BLaER1 (cell line): ENCODE measurements at regions not wholly inside any gene's neighbourhood (a gene's known extent, or its start where the extent isn't known, plus 50 kb on each side); places are given as distances from the start of the nearest gene placed in this dataset.
A peak's percentile ranks its signal among the peaks of the same experiment; 100 is the strongest.

Experiments used
- H3K27ac ChIP-seq: shearing (Covaris generic); formaldehyde crosslinking; 2 replicates; pipeline ENCODE4 v1.8.1; 2022
- H3K27me3 ChIP-seq: shearing (Covaris generic); formaldehyde crosslinking; 2 replicates; pipeline ENCODE4 v1.8.1; 2022
- H3K36me3 ChIP-seq: shearing (Covaris generic); formaldehyde crosslinking; 2 replicates; pipeline ENCODE4 v1.8.1; 2022
- H3K4me1 ChIP-seq: shearing (Covaris generic); formaldehyde crosslinking; 2 replicates; pipeline ENCODE4 v1.8.1; 2022
- H3K4me2 ChIP-seq: shearing (Covaris generic); formaldehyde crosslinking; 2 replicates; pipeline ENCODE4 v1.8.1; 2022
- H3K4me3 ChIP-seq: shearing (Covaris generic); formaldehyde crosslinking; 2 replicates; pipeline ENCODE4 v1.8.1; 2022
- H3K9ac ChIP-seq: shearing (Covaris generic); formaldehyde crosslinking; 2 replicates; pipeline ENCODE4 v1.8.1; 2022
- H3K9me3 ChIP-seq: shearing (Covaris generic); formaldehyde crosslinking; 2 replicates; pipeline ENCODE4 v1.8.1; 2022
- H4K20me1 ChIP-seq: shearing (Covaris generic); formaldehyde crosslinking; 2 replicates; pipeline ENCODE4 v1.8.1; 2022
- Cebpa-rat ChIP-seq: shearing (Covaris generic); IDR thresholded peaks from 2 replicates; pipeline ENCODE4 v1.8.1; 2022

- H3K27ac ChIP-seq: no peak overlapping the region
- H3K4me1 ChIP-seq: no peaks in the 10 kb centered on the region
- H3K36me3 ChIP-seq: no peaks in the 10 kb centered on the region
- H4K20me1 ChIP-seq: no peaks in the 10 kb centered on the region
- no peak overlapping the region for H3K9ac ChIP-seq
- no peak overlapping the region for H3K4me2 ChIP-seq
- no peak for TF ChIP-seq Cebpa-rat
- H3K4me3 ChIP-seq: no peak overlapping the region
- H3K9me3 ChIP-seq: no peaks in the 10 kb centered on the region
- no peaks in the 10 kb centered on the region for H3K27me3 ChIP-seq
Measured at GRCh38 chr7:26000841-26001240, 151.2 kb upstream of the NFE2L3 start.

GRCh38 chr7:26001662-26002244, 150.2 kb upstream of the NFE2L3 start:
- H3K4me2 ChIP-seq: no peak overlapping the region
- H3K9ac ChIP-seq: no peak overlapping the region

GRCh38 chr7:26005683-26006410, 146.2 kb upstream of the NFE2L3 start:
- no peak overlapping the region for H3K9ac ChIP-seq
- H3K4me2 ChIP-seq: no peak overlapping the region
- H3K36me3 ChIP-seq: no peaks in the 10 kb centered on the region
- TF ChIP-seq Cebpa-rat: no peak
- peaks cover 8% of the 10 kb centered on the region for H3K4me1 ChIP-seq
- no peaks in the 10 kb centered on the region for H3K27me3 ChIP-seq
- H3K9me3 ChIP-seq: no peaks in the 10 kb centered on the region
- H3K4me3 ChIP-seq: no peak overlapping the region
- no peak overlapping the region for H3K27ac ChIP-seq
- H4K20me1 ChIP-seq: no peaks in the 10 kb centered on the region

More at GRCh38 chr7:26001662-26002244, 150.2 kb upstream of the NFE2L3 start:
- no peaks in the 10 kb centered on the region for H3K4me1 ChIP-seq
- H3K27me3 ChIP-seq: no peaks in the 10 kb centered on the region
- H3K9me3 ChIP-seq: no peaks in the 10 kb centered on the region
- no peaks in the 10 kb centered on the region for H4K20me1 ChIP-seq
- TF ChIP-seq Cebpa-rat: no peak
- no peak overlapping the region for H3K4me3 ChIP-seq
- no peak overlapping the region for H3K27ac ChIP-seq
- H3K36me3 ChIP-seq: no peaks in the 10 kb centered on the region

GRCh38 chr7:26006426-26006825, 145.6 kb upstream of the NFE2L3 start:
- no peak for TF ChIP-seq Cebpa-rat
- Histone ChIP-seq H3K9ac (no peak overlapping the region), H3K9me3 (no peaks in the 10 kb centered on the region), H3K36me3 (no peaks in the 10 kb centered on the region), H3K27ac (no peak overlapping the region), H3K27me3 (no peaks in the 10 kb centered on the region), H4K20me1 (no peaks in the 10 kb centered on the region), H3K4me2 (no peak overlapping the region), H3K4me1 (peaks cover 14% of the 10 kb centered on the region), H3K4me3 (no peak overlapping the region)

- no peaks in the 10 kb centered on the region for H4K20me1 ChIP-seq
- no peak overlapping the region for H3K4me3 ChIP-seq
- no peak overlapping the region for H3K27ac ChIP-seq
- H3K27me3 ChIP-seq: no peaks in the 10 kb centered on the region
- H3K9ac ChIP-seq: no peak overlapping the region
- H3K4me1 ChIP-seq: peaks cover 25% of the 10 kb centered on the region
- no peaks in the 10 kb centered on the region for H3K9me3 ChIP-seq
- no peak overlapping the region for H3K4me2 ChIP-seq
- no peaks in the 10 kb centered on the region for H3K36me3 ChIP-seq
- no peak for TF ChIP-seq Cebpa-rat
Measured at GRCh38 chr7:26007510-26007909, 144.5 kb upstream of the NFE2L3 start.

- no peaks in the 10 kb centered on the region for H4K20me1 ChIP-seq
- TF ChIP-seq Cebpa-rat: no peak
- H3K4me3 ChIP-seq: no peak overlapping the region
- H3K36me3 ChIP-seq: no peaks in the 10 kb centered on the region
- H3K4me1 ChIP-seq: peaks cover 34% of the 10 kb centered on the region
- no peak overlapping the region for H3K4me2 ChIP-seq
- no peaks in the 10 kb centered on the region for H3K9me3 ChIP-seq
- no peaks in the 10 kb centered on the region for H3K27me3 ChIP-seq
- no peak overlapping the region for H3K27ac ChIP-seq
- no peak overlapping the region for H3K9ac ChIP-seq
Measured at GRCh38 chr7:26008428-26008827, 143.6 kb upstream of the NFE2L3 start.

- H3K27ac ChIP-seq: no peak overlapping the region
- no peaks in the 10 kb centered on the region for H3K36me3 ChIP-seq
- TF ChIP-seq Cebpa-rat: no peak
- no peaks in the 10 kb centered on the region for H3K27me3 ChIP-seq
- peak overlapping the region; percentile 89 for H3K4me2 ChIP-seq
- H3K9ac ChIP-seq: no peak overlapping the region
- H4K20me1 ChIP-seq: no peaks in the 10 kb centered on the region
- H3K4me3 ChIP-seq: peak overlapping the region; percentile 16; the same call in 1 of the 2 replicates
- H3K4me1 ChIP-seq: peaks cover 46% of the 10 kb centered on the region
- H3K9me3 ChIP-seq: peaks cover 9% of the 10 kb centered on the region
Measured at GRCh38 chr7:26011039-26011696, 140.8 kb upstream of the NFE2L3 start.

- Histone ChIP-seq H3K27me3 (no peaks in the 10 kb centered on the region), H4K20me1 (no peaks in the 10 kb centered on the region), H3K4me2 (peak overlapping the region; percentile 58), H3K9ac (no peak overlapping the region), H3K36me3 (no peaks in the 10 kb centered on the region), H3K4me3 (no peak overlapping the region), H3K27ac (no peak overlapping the region), H3K4me1 (peaks cover 46% of the 10 kb centered on the region), H3K9me3 (peaks cover 16% of the 10 kb centered on the region)
- TF ChIP-seq Cebpa-rat: no peak
Measured at GRCh38 chr7:26013551-26014083, 138.4 kb upstream of the NFE2L3 start.

- Histone ChIP-seq H3K4me2 (no peak overlapping the region), H4K20me1 (no peaks in the 10 kb centered on the region), H3K36me3 (no peaks in the 10 kb centered on the region), H3K27me3 (no peaks in the 10 kb centered on the region), H3K9me3 (no peaks in the 10 kb centered on the region), H3K4me1 (no peaks in the 10 kb centered on the region), H3K27ac (no peak overlapping the region), H3K9ac (no peak overlapping the region), H3K4me3 (no peak overlapping the region)
- no peak for TF ChIP-seq Cebpa-rat
Measured at GRCh38 chr7:26022982-26023381, 129.0 kb upstream of the NFE2L3 start.

GRCh38 chr7:26029911-26030310, 122.1 kb upstream of the NFE2L3 start:
- no peaks in the 10 kb centered on the region for H3K9me3 ChIP-seq
- H3K27me3 ChIP-seq: no peaks in the 10 kb centered on the region
- H3K9ac ChIP-seq: no peak overlapping the region
- no peak overlapping the region for H3K4me2 ChIP-seq
- H4K20me1 ChIP-seq: no peaks in the 10 kb centered on the region
- TF ChIP-seq Cebpa-rat: no peak
- no peaks in the 10 kb centered on the region for H3K4me1 ChIP-seq
- H3K36me3 ChIP-seq: no peaks in the 10 kb centered on the region
- no peak overlapping the region for H3K27ac ChIP-seq
- no peak overlapping the region for H3K4me3 ChIP-seq
